Ovary (tissue), 7 donors: ENCODE measurements at regions not wholly inside any gene's neighbourhood (a gene's known extent, or its start where the extent isn't known, plus 50 kb on each side); places are given as distances from the start of the nearest gene placed in this dataset.

Source experiments
- DNase-seq, 5 donors: peaks; one replicate each; pipeline ENCODE4 v3.0.0-alpha.2; 2019 to 2020
- H3K27ac ChIP-seq, 2 donors: fragments of 200-600 bp; one replicate each; pipeline versions ENCODE4 v1.5.1 to v1.8.0; 2019 to 2022
- H3K27me3 ChIP-seq: fragments of 200-600 bp; one replicate; pipeline ENCODE4 v1.8.0; 2022
- H3K36me3 ChIP-seq: fragments of 200-600 bp; sonication (generic); one replicate; pipeline ENCODE4 v1.5.1; 2019
- H3K4me1 ChIP-seq: one replicate; pipeline ENCODE4 v1.8.1; 2013; ENCODE audit warnings: mild to moderate bottlenecking, moderate library complexity; ENCODE audit not compliant: insufficient read depth
- H3K4me3 ChIP-seq: fragments of 200-600 bp; sonication (generic); one replicate; pipeline ENCODE4 v1.5.1; 2017
- H3K9me3 ChIP-seq, 2 donors: fragments of 200-600 bp in 1 of 2; sonication (generic) in 1 of 2; one replicate each; pipeline versions ENCODE4 v1.5.1 to v1.8.1; 2013 to 2019; ENCODE audit warnings: mild to moderate bottlenecking in 1 of 2, moderate library complexity in 1 of 2
- CTCF ChIP-seq, 3 donors: fragments of 450-650 bp in 2 of 3; fragments of 200-600 bp in 1 of 3; IDR thresholded peaks; one replicate each; pipeline versions ENCODE4 v1.5.1 to v1.8.0; 2016 to 2022; ENCODE audit warnings: antibody characterized with exemption in 3 of 3, mild to moderate bottlenecking in 1 of 3
- EP300 ChIP-seq: sonication (generic); formaldehyde crosslinking; IDR thresholded peaks from one replicate; pipeline ENCODE4 v1.6.1; 2017; ENCODE audit warnings: antibody characterized with exemption
- POLR2A ChIP-seq: fragments of 450-650 bp; IDR thresholded peaks from one replicate; pipeline ENCODE4 v1.6.1; 2017; ENCODE audit warnings: antibody characterized with exemption, mild to moderate bottlenecking, moderate library complexity
- WGBS, 3 donors: extraction: QIAGEN DNeasy Blood & Tissue Kit in 1 of 3; methylation state at CpG; one replicate each; pipeline versions ENCODE4 v1.1.5 to v1.1.7; 2013 to 2017; 5-methylcytosine and 5-hydroxymethylcytosine counted together
- intact Hi-C, 4 donors: fragments of 100-400 bp; cut with DNase I; formaldehyde crosslinking; loops; one replicate each; pipeline versions ENCODE4 v1.11.0 to v1.15.1; 2022 to 2023
- donor health status: DM: no; HTN: no; CAD: no; lungs with moderate emphysema.
- donor health status: DM: no; HTN: no; CAD: no.
- donor health status: Bipolar disorder and iron deficiency.
- donor health status: DM: no; HTN: no; CAD: no.
- donor health status: DM: yes; HTN: yes; CAD: no.

- no peak overlapping the region for H3K27ac ChIP-seq
- intact Hi-C loops, result no loop called here
- H3K4me3 ChIP-seq, result no peak overlapping the region
- H3K36me3 ChIP-seq, result no peaks in the 10 kb centered on the region
- H3K9me3 ChIP-seq, result no peaks in the 10 kb centered on the region
- 75 to 84% (median 78%) methylated on average over 7 of the region's 7 CpGs for WGBS, 3 donors
- DNase-seq, result no peak
- H3K27me3 ChIP-seq, result no peaks in the 10 kb centered on the region
- no peaks in the 10 kb centered on the region for H3K4me1 ChIP-seq
- no peak for TF ChIP-seq POLR2A
- no peak for TF ChIP-seq EP300
- TF ChIP-seq CTCF (IDR thresholded peaks at IDR 0.05), result no peak
Measured at GRCh38 chr5:166596043-166596442, 1695.4 kb upstream of the WWC1 start.

- no peaks in the 10 kb centered on the region for H3K36me3 ChIP-seq
- H3K9me3 ChIP-seq, result no peaks in the 10 kb centered on the region
- H3K4me3 ChIP-seq, result no peak overlapping the region
- DNase-seq, result no peak
- H3K27me3 ChIP-seq, result no peaks in the 10 kb centered on the region
- intact Hi-C loops, result no loop called here
- 31 to 34% (median 34%) methylated on average over 2 of the region's 2 CpGs for WGBS, 3 donors
- no peaks in the 10 kb centered on the region for H3K4me1 ChIP-seq
- TF ChIP-seq CTCF (IDR thresholded peaks at IDR 0.05) (no peak), POLR2A (no peak), EP300 (no peak)
- H3K27ac ChIP-seq, result no peak overlapping the region
Measured at GRCh38 chr5:166602271-166602670, 1689.2 kb upstream of the WWC1 start.

- no peak overlapping the region for H3K4me3 ChIP-seq
- TF ChIP-seq EP300, result no peak
- H3K27ac ChIP-seq, result no peak overlapping the region
- H3K27me3 ChIP-seq, result no peaks in the 10 kb centered on the region
- no peaks in the 10 kb centered on the region for H3K9me3 ChIP-seq
- 81 to 86% (median 85%) methylated on average over 4 of the region's 4 CpGs for WGBS, 3 donors
- intact Hi-C loops, result no loop called here
- no peaks in the 10 kb centered on the region for H3K36me3 ChIP-seq
- no peak for DNase-seq
- H3K4me1 ChIP-seq, result no peaks in the 10 kb centered on the region
Measured at GRCh38 chr5:166617507-166617906, 1673.9 kb upstream of the WWC1 start.

- TF ChIP-seq POLR2A (no peak), EP300 (no peak), CTCF (IDR thresholded peaks at IDR 0.05) (no peak)
- H3K9me3 ChIP-seq, result no peaks in the 10 kb centered on the region
- no peak for DNase-seq
- H3K4me3 ChIP-seq, result no peak overlapping the region
- H3K27ac ChIP-seq, result no peak overlapping the region
- H3K4me1 ChIP-seq, result no peaks in the 10 kb centered on the region
- no peaks in the 10 kb centered on the region for H3K27me3 ChIP-seq
- intact Hi-C loops, result no loop called here
- 17 to 40% (median 22%) methylated on average over 5 of the region's 5 CpGs for WGBS, 3 donors
- H3K36me3 ChIP-seq, result no peaks in the 10 kb centered on the region
Measured at GRCh38 chr5:166618526-166618925, 1672.9 kb upstream of the WWC1 start.

- no peaks in the 10 kb centered on the region for H3K9me3 ChIP-seq
- WGBS, 3 donors, result 28 to 42% (median 34%) methylated on average over 3 of the region's 3 CpGs
- intact Hi-C loops, result no loop called here
- no peak for DNase-seq
- H3K4me3 ChIP-seq, result no peak overlapping the region
- H3K27me3 ChIP-seq, result no peaks in the 10 kb centered on the region
- H3K36me3 ChIP-seq, result no peaks in the 10 kb centered on the region
- TF ChIP-seq POLR2A (no peak), EP300 (no peak)
- H3K27ac ChIP-seq, result no peak overlapping the region
- H3K4me1 ChIP-seq, result no peaks in the 10 kb centered on the region
Measured at GRCh38 chr5:166624573-166624972, 1666.9 kb upstream of the WWC1 start.
